ENCODE measurements at regions not wholly inside any gene's neighbourhood (a gene's known extent, or its start where the extent isn't known, plus 50 kb on each side); places are given as distances from the start of the nearest gene placed in this dataset.

DNA sequence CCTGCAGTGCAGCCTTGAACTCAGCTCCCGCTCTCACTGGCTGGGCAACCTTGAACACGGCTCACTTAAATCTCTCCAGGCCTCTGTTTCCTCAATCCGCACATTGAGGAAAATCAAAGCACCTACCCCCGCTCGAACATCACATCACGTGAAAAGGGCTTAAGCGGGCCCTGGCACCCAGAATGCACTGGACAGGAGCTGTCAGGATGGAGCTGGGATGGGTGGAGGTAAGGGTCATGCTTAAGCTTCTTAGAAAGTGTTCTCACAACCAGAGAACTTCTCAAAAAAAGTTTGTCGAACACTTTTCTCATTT, 55.7 kb upstream of the MGMT start (continued):
- no peak for TF ChIP-seq ARNT2 (CRISPR knock-in tag; IDR thresholded peaks at IDR 0.05; ENCODE audit: low read depth)
- TF ChIP-seq, protein P1, sequence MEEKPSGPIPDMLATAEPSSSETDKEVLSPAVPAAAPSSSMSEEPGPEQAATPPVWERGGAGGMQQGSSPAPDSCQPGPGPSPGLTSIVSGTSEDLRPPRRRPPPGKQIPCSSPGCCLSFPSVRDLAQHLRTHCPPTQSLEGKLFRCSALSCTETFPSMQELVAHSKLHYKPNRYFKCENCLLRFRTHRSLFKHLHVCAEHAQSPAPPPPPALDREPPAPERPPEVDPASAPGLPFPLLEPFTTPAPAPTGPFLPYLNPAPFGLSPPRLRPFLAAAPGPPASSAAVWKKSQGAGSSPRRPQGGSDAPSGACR (CRISPR knock-in tag; IDR thresholded peaks at IDR 0.05) = no peak

DNA sequence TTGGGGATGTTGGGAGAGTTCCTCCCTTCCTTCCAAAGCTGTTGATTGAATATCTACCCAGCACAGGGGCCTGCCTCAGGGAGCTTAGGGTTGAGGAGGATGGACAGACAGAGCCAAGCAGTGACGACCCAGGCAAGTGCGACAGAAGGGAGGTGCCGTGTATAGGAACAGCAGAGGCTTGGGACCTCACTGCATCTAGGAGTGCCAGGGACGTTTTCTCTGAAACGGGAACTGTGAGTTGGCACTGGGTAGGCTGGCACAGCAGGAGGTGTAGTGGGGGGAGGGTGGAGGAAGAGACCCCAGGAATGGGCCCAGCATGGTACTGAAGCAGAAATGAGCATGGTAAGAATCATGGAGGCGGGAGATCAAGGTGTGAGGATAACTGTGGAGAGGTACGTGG, 55.3 kb upstream of the MGMT start:
- Histone ChIP-seq H3K36me3 (replicated peaks in 1 of 2; ENCODE audit: control insufficient read depth in 1 of 2, insufficient read depth in 2 of 2, low read length in 2 of 2) (no peaks in the 10 kb centered on the region), H3K4me1 (ENCODE audit: insufficient read depth, low read length) (no peaks in the 10 kb centered on the region), H3K27me3 (ENCODE audit: control insufficient read depth in 1 of 2, insufficient read depth in 2 of 2, low read length in 2 of 2) (peaks cover 3 to 39% of the 10 kb centered on the region in 2 experiments; a peak in 3 of 5 replicates), H3K9me3 (ENCODE audit: low read length) (no peaks in the 10 kb centered on the region), H2AFZ (ENCODE audit: low read length) (no peak overlapping the region), H4K20me1 (ENCODE audit: insufficient read depth, low read length) (no peaks in the 10 kb centered on the region), H3K4me2 (ENCODE audit: low read depth, low read length) (no peak overlapping the region), H3K4me3 (replicated peaks in 1 of 3; ENCODE audit: insufficient read depth in 1 of 3, low read depth in 2 of 3, low read length in 3 of 3) (no peak overlapping the region), H3K27ac (ENCODE audit: extremely low read length, insufficient read depth, low read length) (no peak overlapping the region), H3K79me2 (ENCODE audit: insufficient read depth, low read length) (no peaks in the 10 kb centered on the region), H3K9ac (ENCODE audit: insufficient read depth, low read depth, low read length) (no peak overlapping the region)
- 45% methylated on average over 7 of the region's 7 CpGs for WGBS (ENCODE audit: low lambda C conversion rate)
- DNase-seq (ENCODE audit: low spot score) (no peak), FAIRE-seq (no peak), ATAC-seq (no peak)
- POLR2A ChIA-PET = no interaction called here
- TF ChIP-seq, protein P2, sequence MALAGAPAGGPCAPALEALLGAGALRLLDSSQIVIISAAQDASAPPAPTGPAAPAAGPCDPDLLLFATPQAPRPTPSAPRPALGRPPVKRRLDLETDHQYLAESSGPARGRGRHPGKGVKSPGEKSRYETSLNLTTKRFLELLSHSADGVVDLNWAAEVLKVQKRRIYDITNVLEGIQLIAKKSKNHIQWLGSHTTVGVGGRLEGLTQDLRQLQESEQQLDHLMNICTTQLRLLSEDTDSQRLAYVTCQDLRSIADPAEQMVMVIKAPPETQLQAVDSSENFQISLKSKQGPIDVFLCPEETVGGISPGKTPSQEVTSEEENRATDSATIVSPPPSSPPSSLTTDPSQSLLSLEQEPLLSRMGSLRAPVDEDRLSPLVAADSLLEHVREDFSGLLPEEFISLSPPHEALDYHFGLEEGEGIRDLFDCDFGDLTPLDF (CRISPR knock-in tag; IDR thresholded peaks at IDR 0.05) = no peak
- TF ChIP-seq ZNF773 (CRISPR knock-in tag; IDR thresholded peaks at IDR 0.05; ENCODE audit: borderline replicate concordance) = no peak
- TF ChIP-seq MYC (CRISPR knock-in tag; IDR thresholded peaks at IDR 0.05; ENCODE audit: borderline replicate concordance) = no peak
- TF ChIP-seq ARHGAP35 (CRISPR knock-in tag; IDR thresholded peaks at IDR 0.05; ENCODE audit: borderline replicate concordance) = no peak
- TF ChIP-seq, protein P3, sequence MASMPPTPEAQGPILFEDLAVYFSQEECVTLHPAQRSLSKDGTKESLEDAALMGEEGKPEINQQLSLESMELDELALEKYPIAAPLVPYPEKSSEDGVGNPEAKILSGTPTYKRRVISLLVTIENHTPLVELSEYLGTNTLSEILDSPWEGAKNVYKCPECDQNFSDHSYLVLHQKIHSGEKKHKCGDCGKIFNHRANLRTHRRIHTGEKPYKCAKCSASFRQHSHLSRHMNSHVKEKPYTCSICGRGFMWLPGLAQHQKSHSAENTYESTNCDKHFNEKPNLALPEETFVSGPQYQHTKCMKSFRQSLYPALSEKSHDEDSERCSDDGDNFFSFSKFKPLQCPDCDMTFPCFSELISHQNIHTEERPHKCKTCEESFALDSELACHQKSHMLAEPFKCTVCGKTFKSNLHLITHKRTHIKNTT (CRISPR knock-in tag; IDR thresholded peaks at IDR 0.05) = no peak
- no peak for TF ChIP-seq REL (CRISPR knock-in tag; conservative IDR thresholded peaks at IDR 0.05)
- TF ChIP-seq CHD4 (IDR thresholded peaks at IDR 0.05; ENCODE audit: borderline replicate concordance, low read length) = no peak
- no peak for TF ChIP-seq ZNF720 (CRISPR knock-in tag; IDR thresholded peaks at IDR 0.05)
- TF ChIP-seq ZNF207 (IDR thresholded peaks at IDR 0.05; ENCODE audit: borderline replicate concordance) = no peak
- TF ChIP-seq THYN1 (CRISPR knock-in tag; IDR thresholded peaks at IDR 0.05; ENCODE audit: borderline replicate concordance, low read depth) = no peak
- no peak for TF ChIP-seq ZNF264 (CRISPR knock-in tag; IDR thresholded peaks at IDR 0.05)
- TF ChIP-seq ZNF253 (CRISPR knock-in tag; IDR thresholded peaks at IDR 0.05; ENCODE audit: borderline replicate concordance) = no peak
- no peak for TF ChIP-seq ZBTB34 (CRISPR knock-in tag; IDR thresholded peaks at IDR 0.05)
- TF ChIP-seq SIX4 (CRISPR knock-in tag; IDR thresholded peaks at IDR 0.05) = no peak
- no peak for TF ChIP-seq ZSCAN29 (CRISPR knock-in tag; conservative IDR thresholded peaks at IDR 0.05)
- TF ChIP-seq TAF1 (CRISPR knock-in tag; IDR thresholded peaks at IDR 0.05) = no peak
- no peak for TF ChIP-seq ZFAT (CRISPR knock-in tag; conservative IDR thresholded peaks at IDR 0.05)
- no peak for TF ChIP-seq YEATS4 (CRISPR knock-in tag; IDR thresholded peaks at IDR 0.05; ENCODE audit: borderline replicate concordance)
- intact Hi-C loops (cut with micrococcal nuclease; ENCODE audit: unreplicated experiment) (no loop called here), in situ Hi-C loops (cut with HindIII; ENCODE audit: extremely low pct_ligation_motif_present, low pct_unique_long_range_greater_than_20kb) (no loop called here)
- CTCF ChIA-PET (ENCODE audit: low intra/inter-chr PET ratio, low total read pairs) = no interaction called here
- no TSS peak for BruUV-seq (replicated peaks)

Measured in HepG2 (cell line).